ENCODE measurements at regions not wholly inside any gene's neighbourhood (a gene's known extent, or its start where the extent isn't known, plus 50 kb on each side); places are given as distances from the start of the nearest gene placed in this dataset.

GRCh38 chr13:32905864-32906180, 110.4 kb upstream of the KL start:
- DNase-seq (ENCODE audit: low read depth, low spot score) = no peak

GRCh38 chr13:32907211-32907610, 109.0 kb upstream of the KL start:
- no peak for DNase-seq (ENCODE audit: low read depth, low spot score)

- DNase-seq (ENCODE audit: low read depth, low spot score) = no peak
Measured at GRCh38 chr13:32910530-32910929, 105.7 kb upstream of the KL start.

- no peak for DNase-seq (ENCODE audit: low read depth, low spot score)
Measured at GRCh38 chr13:32911506-32911905, 104.7 kb upstream of the KL start.

GRCh38 chr13:32914686-32915085, 101.5 kb upstream of the KL start:
- DNase-seq (ENCODE audit: low read depth, low spot score) = no peak

- no peak for DNase-seq (ENCODE audit: low read depth, low spot score)
Measured at GRCh38 chr13:32917504-32917903, 98.7 kb upstream of the KL start.

GRCh38 chr13:32923725-32924124, 92.5 kb upstream of the KL start:
- DNase-seq (ENCODE audit: low read depth, low spot score) = no peak

GRCh38 chr13:32924886-32925285, 91.3 kb upstream of the KL start:
- DNase-seq (ENCODE audit: low read depth, low spot score) = no peak

- DNase-seq (ENCODE audit: low read depth, low spot score) = no peak
Measured at GRCh38 chr13:32925506-32925905, 90.7 kb upstream of the KL start.

- no peak for DNase-seq (ENCODE audit: low read depth, low spot score)
Measured at GRCh38 chr13:32932376-32932775, 83.8 kb upstream of the KL start.

GRCh38 chr13:32936716-32937115, 79.5 kb upstream of the KL start:
- no peak for DNase-seq (ENCODE audit: low read depth, low spot score)

- no peak for DNase-seq (ENCODE audit: low read depth, low spot score)
Measured at GRCh38 chr13:32938314-32938713, 77.9 kb upstream of the KL start.

GRCh38 chr13:32938907-32939306, 77.3 kb upstream of the KL start:
- no peak for DNase-seq (ENCODE audit: low read depth, low spot score)

- DNase-seq (ENCODE audit: low read depth, low spot score) = peak; percentile 41
Measured at GRCh38 chr13:32940601-32941000, 75.6 kb upstream of the KL start.

GRCh38 chr13:32941368-32941767, 74.9 kb upstream of the KL start:
- no peak for DNase-seq (ENCODE audit: low read depth, low spot score)

GRCh38 chr13:32946558-32946957, 69.7 kb upstream of the KL start:
- no peak for DNase-seq (ENCODE audit: low read depth, low spot score)

- DNase-seq (ENCODE audit: low read depth, low spot score) = no peak
Measured at GRCh38 chr13:32947411-32948276, 68.6 kb upstream of the KL start.

GRCh38 chr13:32949820-32950219, 66.4 kb upstream of the KL start:
- DNase-seq (ENCODE audit: low read depth, low spot score) = no peak

GRCh38 chr13:32951580-32951979, 64.6 kb upstream of the KL start:
- DNase-seq (ENCODE audit: low read depth, low spot score) = no peak

- DNase-seq (ENCODE audit: low read depth, low spot score) = no peak
Measured at GRCh38 chr13:32955881-32956594, 60.2 kb upstream of the KL start.

GRCh38 chr13:32956595-32956933, 59.7 kb upstream of the KL start:
- no peak for DNase-seq (ENCODE audit: low read depth, low spot score)

GRCh38 chr13:32960626-32961025, 55.6 kb upstream of the KL start:
- DNase-seq (ENCODE audit: low read depth, low spot score) = no peak

- DNase-seq (ENCODE audit: low read depth, low spot score) = no peak
Measured at GRCh38 chr13:32961724-32962123, 54.5 kb upstream of the KL start.
